Fibroblast of villous mesenchyme (primary cell): ENCODE measurements at regions not wholly inside any gene's neighbourhood (a gene's known extent, or its start where the extent isn't known, plus 50 kb on each side); places are given as distances from the start of the nearest gene placed in this dataset. TPM values are rescaled to one million over a fixed set of nuclear protein-coding genes. Genes with fewer than 3 reads are reported as not detected.

Experiments used
- DNase-seq: peaks from one replicate; pipeline ENCODE4 v3.0.0-alpha.2; 2010; ENCODE audit warnings: low read depth
- H3K4me3 ChIP-seq: 2 replicates; pipeline ENCODE4 v1.5.1; 2011; ENCODE audit warnings: low read depth, mild to moderate bottlenecking, low read length
- small RNA-seq: library from RNA; depleted of rRNA; stranded (forward); fragments of <200 nt; gene quantifications from one replicate; pipeline ENCODE3, GENCODE V24; 2012
- TF ChIP-seq, protein P1 (sequence below): IDR thresholded peaks from 2 replicates; pipeline ENCODE4 v1.5.1; 2012; ENCODE audit warnings: low read depth, mild to moderate bottlenecking, low read length; ENCODE audit not compliant: insufficient read depth

DNA sequence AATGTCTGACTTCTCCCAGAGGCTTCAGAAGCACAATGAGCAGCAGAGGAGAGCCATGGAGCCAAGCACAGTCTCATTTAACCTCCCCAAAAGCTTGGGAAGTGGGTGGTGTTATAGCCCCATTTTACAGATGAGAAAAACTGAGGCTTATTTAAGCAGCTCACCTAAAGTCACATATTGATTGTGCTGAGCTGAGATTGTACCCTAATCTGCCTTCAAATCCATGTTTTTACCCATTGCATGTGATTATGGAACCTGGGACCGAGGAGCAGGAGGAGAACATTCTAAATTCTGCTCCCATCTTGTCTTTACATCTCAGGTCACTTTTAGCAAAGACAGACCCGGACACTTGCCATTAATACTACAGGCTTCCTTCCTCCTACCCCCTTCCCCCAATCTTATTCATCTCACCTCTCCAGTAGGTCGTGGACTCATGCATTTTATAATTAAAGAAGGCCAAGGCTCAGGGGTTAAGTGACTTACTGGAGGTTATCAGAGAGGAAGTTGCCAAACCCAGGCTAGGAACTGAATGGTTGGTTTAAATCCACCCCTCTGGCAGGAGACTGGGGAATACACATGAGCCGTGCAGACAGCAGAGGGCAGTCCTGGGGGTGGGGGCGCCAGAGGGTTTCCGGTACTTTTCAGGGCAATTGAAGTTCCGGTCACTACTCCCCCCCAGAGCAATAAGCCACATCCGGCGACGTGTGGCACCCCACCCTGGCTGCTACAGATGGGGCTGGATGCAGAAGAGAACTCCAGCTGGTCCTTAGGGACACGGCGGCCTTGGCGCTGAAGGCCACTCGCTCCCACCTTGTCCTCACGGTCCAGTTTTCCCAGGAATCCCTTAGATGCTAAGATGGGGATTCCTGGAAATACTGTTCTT is 51.0 kb upstream of the IL17B start:
- no peak overlapping the region for H3K4me3 ChIP-seq
- peak; percentile 95 for DNase-seq
- TF ChIP-seq, protein P1, sequence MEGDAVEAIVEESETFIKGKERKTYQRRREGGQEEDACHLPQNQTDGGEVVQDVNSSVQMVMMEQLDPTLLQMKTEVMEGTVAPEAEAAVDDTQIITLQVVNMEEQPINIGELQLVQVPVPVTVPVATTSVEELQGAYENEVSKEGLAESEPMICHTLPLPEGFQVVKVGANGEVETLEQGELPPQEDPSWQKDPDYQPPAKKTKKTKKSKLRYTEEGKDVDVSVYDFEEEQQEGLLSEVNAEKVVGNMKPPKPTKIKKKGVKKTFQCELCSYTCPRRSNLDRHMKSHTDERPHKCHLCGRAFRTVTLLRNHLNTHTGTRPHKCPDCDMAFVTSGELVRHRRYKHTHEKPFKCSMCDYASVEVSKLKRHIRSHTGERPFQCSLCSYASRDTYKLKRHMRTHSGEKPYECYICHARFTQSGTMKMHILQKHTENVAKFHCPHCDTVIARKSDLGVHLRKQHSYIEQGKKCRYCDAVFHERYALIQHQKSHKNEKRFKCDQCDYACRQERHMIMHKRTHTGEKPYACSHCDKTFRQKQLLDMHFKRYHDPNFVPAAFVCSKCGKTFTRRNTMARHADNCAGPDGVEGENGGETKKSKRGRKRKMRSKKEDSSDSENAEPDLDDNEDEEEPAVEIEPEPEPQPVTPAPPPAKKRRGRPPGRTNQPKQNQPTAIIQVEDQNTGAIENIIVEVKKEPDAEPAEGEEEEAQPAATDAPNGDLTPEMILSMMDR = peak; percentile 46

Small RNA genes in the stretch of these regions (small RNA-seq; reads per million reads assigned to genes)
- not detected for gene MIR145
